Testis (tissue), 2 donors: ENCODE measurements at regions not wholly inside any gene's neighbourhood (a gene's known extent, or its start where the extent isn't known, plus 50 kb on each side); places are given as distances from the start of the nearest gene placed in this dataset.

Experiments
- CTCF ChIP-seq, 3 experiments: fragments of 450-650 bp in 2 of 3; fragments of 200-600 bp in 1 of 3; sonication (generic) in 1 of 3; IDR thresholded peaks; one replicate each; pipeline ENCODE4 v1.5.1; 2016 to 2019; ENCODE audit warnings: antibody characterized with exemption in 3 of 3, mild to moderate bottlenecking in 2 of 3, moderate library complexity in 1 of 3
- POLR2A ChIP-seq: fragments of 450-650 bp; IDR thresholded peaks from one replicate; pipeline ENCODE4 v1.6.1; 2017; ENCODE audit warnings: antibody characterized with exemption, mild to moderate bottlenecking, moderate library complexity

GRCh38 chr12:105878964-105879363 lies 259.8 kb downstream of the NUAK1 start:
- TF ChIP-seq CTCF (IDR thresholded peaks at IDR 0.05) (no peak), POLR2A (no peak)
